A549 (cell line): ENCODE measurements at regions not wholly inside any gene's neighbourhood (a gene's known extent, or its start where the extent isn't known, plus 50 kb on each side); places are given as distances from the start of the nearest gene placed in this dataset.

Experiments used
- ATAC-seq, 2 experiments: fragments of 200-7000 bp in 1 of 2; fragments of >200 bp in 1 of 2; cut with Nextera tagmentation in 1 of 2; cut with Tn5 transposase in 1 of 2; 3 replicates each; pipeline versions ENCODE4 v1.8.0 to v1.9.1; 2018 to 2020; ENCODE audit warnings: mild to moderate bottlenecking in 1 of 2, moderate library complexity in 1 of 2
- CTCF ChIA-PET: fragments of 300-600 bp; sonication (Branson Sonifier 250); formaldehyde crosslinking; extraction: SDS; loops from one replicate; lab custom pipeline; 2021; ENCODE audit warnings: antibody characterized with exemption, inconsistent platforms; lab: Yijun Ruan, JAX
- POLR2A ChIA-PET: fragments of 350-600 bp; formaldehyde crosslinking; extraction: SDS; loops from one replicate; lab custom pipeline; 2021; ENCODE audit warnings: antibody characterized with exemption, inconsistent platforms; lab: Yijun Ruan, JAX
- DNase-seq, 2 experiments: peaks; one replicate each; pipeline versions ENCODE4 v3.0.0 to v3.0.0-alpha.2; 2011 to 2016; ENCODE audit warnings: low read depth in 1 of 2, low spot score in 1 of 2
- FAIRE-seq: peaks from 2 replicates; lab custom pipeline; 2011; peaks lifted over from hg19 to GRCh38; lab: Jason Lieb, UNC
- H3K27ac ChIP-seq, 2 experiments: fragments of >200 bp; sonication (Bioruptor Twin); formaldehyde crosslinking; 3 replicates each; pipeline ENCODE4 v1.5.1; 2016 to 2017
- H3K4me1 ChIP-seq: fragments of >200 bp; sonication (Bioruptor Twin); formaldehyde crosslinking; 3 replicates; pipeline ENCODE4 v1.6.1; 2016
- H3K4me2 ChIP-seq: fragments of >200 bp; sonication (Bioruptor Twin); formaldehyde crosslinking; 3 replicates; pipeline ENCODE4 v1.6.1; 2016
- H3K4me3 ChIP-seq: fragments of >200 bp; sonication (Bioruptor Twin); formaldehyde crosslinking; 3 replicates; pipeline ENCODE4 v1.5.1; 2016
- H3K9me3 ChIP-seq: fragments of >200 bp; sonication (Bioruptor Twin); formaldehyde crosslinking; 3 replicates; pipeline ENCODE4 v1.6.1; 2016
- CBX8 ChIP-seq: fragments of 200-600 bp; sonication (generic); IDR thresholded peaks from 2 replicates; pipeline ENCODE4 v1.6.1; 2016
- CEBPB ChIP-seq, 2 experiments: fragments of >200 bp in 1 of 2; sonication (Bioruptor Twin) in 1 of 2; formaldehyde crosslinking in 1 of 2; IDR thresholded peaks; 2 replicates each; pipeline ENCODE4 v1.6.1; 2012 to 2016
- ESRRA ChIP-seq: fragments of 150-350 bp; IDR thresholded peaks from 2 replicates; pipeline ENCODE4 v1.6.1; 2014; ENCODE audit warnings: mild to moderate bottlenecking, low read length, borderline replicate concordance
- FOSL2 ChIP-seq, 2 experiments: fragments of 450-650 bp in 1 of 2; fragments of >200 bp in 1 of 2; sonication (Bioruptor Twin) in 1 of 2; formaldehyde crosslinking; IDR thresholded peaks; 2 replicates each; pipeline versions ENCODE4 v1.5.0 to v1.6.1; 2016 to 2020; ENCODE audit warnings: mild to moderate bottlenecking in 1 of 2, moderate library complexity in 1 of 2
- HEYL ChIP-seq: fragments of 250-450 bp; sonication (Bioruptor Pico); IDR thresholded peaks from 2 replicates; pipeline ENCODE4 v1.8.0; 2021; ENCODE audit warnings: mild to moderate bottlenecking, moderate library complexity
- HOXB13 ChIP-seq: fragments of 250-450 bp; sonication (Bioruptor Pico); IDR thresholded peaks from 2 replicates; pipeline ENCODE4 v1.5.0; 2020; ENCODE audit warnings: low read depth, mild to moderate bottlenecking, moderate library complexity
- JUN ChIP-seq, 2 experiments: fragments of >200 bp; sonication (Bioruptor Twin); formaldehyde crosslinking; IDR thresholded peaks; 2 replicates in 1 of 2; 3 replicates in 1 of 2; pipeline ENCODE4 v1.6.1; 2016 to 2017
- KDM1A ChIP-seq: fragments of 200-600 bp; sonication (generic); IDR thresholded peaks from 2 replicates; pipeline ENCODE4 v1.6.1; 2016; ENCODE audit warnings: low read depth, mild to moderate bottlenecking
- MAFK ChIP-seq: fragments of 450-650 bp; IDR thresholded peaks from 2 replicates; pipeline ENCODE4 v1.6.1; 2014; ENCODE audit not compliant: partially characterized antibody
- MYC ChIP-seq: IDR thresholded peaks from 2 replicates; pipeline ENCODE4 v1.6.1; 2012; ENCODE audit warnings: mild to moderate bottlenecking, inconsistent platforms, low read length, improper control_type of control experiment, borderline replicate concordance
- RAD21 ChIP-seq, 2 experiments: fragments of >200 bp in 1 of 2; sonication (Bioruptor Twin) in 1 of 2; formaldehyde crosslinking in 1 of 2; IDR thresholded peaks in 1 of 2; conservative IDR thresholded peaks in 1 of 2; 2 replicates in 1 of 2; 3 replicates in 1 of 2; pipeline ENCODE4 v1.6.1; 2012 to 2018; ENCODE audit warnings: inconsistent platforms in 1 of 2
- SMC3 ChIP-seq: fragments of >200 bp; sonication (Bioruptor Twin); formaldehyde crosslinking; IDR thresholded peaks from 3 replicates; pipeline ENCODE4 v1.6.1; 2018; ENCODE audit warnings: inconsistent platforms
- WGBS: methylation state at CpG from one replicate; pipeline ENCODE4 v1.1.6; 2017; ENCODE audit errors: missing lambda C conversion rate; 5-methylcytosine and 5-hydroxymethylcytosine counted together
- TF ChIP-seq, protein P1 (sequence below): fragments of 200-600 bp; sonication (generic); IDR thresholded peaks from 2 replicates; pipeline ENCODE4 v1.6.1; 2016; ENCODE audit warnings: antibody characterized with exemption, mild to moderate bottlenecking, moderate library complexity
- TF ChIP-seq, protein P2 (sequence below): IDR thresholded peaks from 2 replicates; pipeline ENCODE4 v1.6.1; 2012; ENCODE audit warnings: low read depth, borderline replicate concordance

DNA sequence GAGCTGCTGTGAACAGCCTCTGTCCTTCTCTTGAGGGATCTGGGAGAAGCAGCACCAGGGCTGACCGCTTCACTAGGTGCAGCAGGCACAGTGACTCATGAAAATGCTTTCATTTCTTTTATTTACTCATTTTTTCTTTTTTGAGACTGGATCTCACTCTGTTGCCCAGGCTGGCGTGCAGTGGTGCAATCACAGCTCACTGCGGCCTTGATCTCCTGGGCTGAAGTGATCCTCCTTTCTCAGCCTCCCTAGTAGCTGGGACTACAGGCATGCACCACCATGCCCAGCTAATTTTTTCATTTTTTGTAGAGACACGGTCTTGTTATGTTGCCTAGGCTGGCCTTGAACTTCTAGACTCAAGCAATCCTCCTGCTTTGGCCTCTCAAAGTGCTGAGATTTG is 216.8 kb upstream of the EEF2KMT start (continued):
- TF ChIP-seq HOXB13 (CRISPR knock-in tag) (no peak), MAFK (no peak), HEYL (no peak), CEBPB (IDR thresholded peaks at IDR 0.05) (no peak), FOSL2 (IDR thresholded peaks at IDR 0.05) (no peak), FOSL2 (CRISPR knock-in tag; IDR thresholded peaks at IDR 0.05) (no peak)
- TF ChIP-seq, protein P1, sequence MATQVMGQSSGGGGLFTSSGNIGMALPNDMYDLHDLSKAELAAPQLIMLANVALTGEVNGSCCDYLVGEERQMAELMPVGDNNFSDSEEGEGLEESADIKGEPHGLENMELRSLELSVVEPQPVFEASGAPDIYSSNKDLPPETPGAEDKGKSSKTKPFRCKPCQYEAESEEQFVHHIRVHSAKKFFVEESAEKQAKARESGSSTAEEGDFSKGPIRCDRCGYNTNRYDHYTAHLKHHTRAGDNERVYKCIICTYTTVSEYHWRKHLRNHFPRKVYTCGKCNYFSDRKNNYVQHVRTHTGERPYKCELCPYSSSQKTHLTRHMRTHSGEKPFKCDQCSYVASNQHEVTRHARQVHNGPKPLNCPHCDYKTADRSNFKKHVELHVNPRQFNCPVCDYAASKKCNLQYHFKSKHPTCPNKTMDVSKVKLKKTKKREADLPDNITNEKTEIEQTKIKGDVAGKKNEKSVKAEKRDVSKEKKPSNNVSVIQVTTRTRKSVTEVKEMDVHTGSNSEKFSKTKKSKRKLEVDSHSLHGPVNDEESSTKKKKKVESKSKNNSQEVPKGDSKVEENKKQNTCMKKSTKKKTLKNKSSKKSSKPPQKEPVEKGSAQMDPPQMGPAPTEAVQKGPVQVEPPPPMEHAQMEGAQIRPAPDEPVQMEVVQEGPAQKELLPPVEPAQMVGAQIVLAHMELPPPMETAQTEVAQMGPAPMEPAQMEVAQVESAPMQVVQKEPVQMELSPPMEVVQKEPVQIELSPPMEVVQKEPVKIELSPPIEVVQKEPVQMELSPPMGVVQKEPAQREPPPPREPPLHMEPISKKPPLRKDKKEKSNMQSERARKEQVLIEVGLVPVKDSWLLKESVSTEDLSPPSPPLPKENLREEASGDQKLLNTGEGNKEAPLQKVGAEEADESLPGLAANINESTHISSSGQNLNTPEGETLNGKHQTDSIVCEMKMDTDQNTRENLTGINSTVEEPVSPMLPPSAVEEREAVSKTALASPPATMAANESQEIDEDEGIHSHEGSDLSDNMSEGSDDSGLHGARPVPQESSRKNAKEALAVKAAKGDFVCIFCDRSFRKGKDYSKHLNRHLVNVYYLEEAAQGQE = no peak

DNA sequence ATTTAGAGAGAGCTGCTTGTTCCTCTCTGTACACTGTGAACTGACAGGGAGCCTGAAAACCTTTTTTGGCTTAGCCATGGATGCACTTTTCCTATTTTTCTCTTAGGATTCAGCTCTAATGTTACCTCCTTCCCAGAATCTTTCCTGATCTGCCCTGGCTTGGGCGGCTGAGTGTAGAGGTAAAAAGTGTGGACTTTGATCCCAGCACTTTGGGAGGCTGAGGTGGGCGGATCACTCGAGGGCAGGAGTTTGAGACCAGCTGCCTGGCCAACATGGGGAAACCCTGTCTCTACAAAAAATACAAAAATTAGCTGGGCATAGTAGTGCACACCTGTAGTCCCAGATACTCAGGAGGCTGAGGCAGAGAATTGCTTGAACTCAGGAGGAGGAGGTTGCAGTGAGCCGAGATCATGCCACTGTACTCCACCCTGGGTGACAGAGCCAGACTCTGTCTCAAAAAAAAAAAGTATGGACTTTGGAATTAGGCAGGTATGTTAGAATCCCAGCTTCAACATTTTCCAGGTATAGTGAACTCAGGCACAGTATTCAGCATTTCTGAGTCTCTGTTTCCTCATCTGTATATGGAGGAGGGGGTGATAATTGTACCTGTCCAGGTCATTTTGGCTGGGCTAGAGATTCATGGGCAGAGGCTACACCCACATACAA is 212.5 kb upstream of the EEF2KMT start:
- WGBS = 2% methylated on average over 4 of the region's 4 CpGs

DNA sequence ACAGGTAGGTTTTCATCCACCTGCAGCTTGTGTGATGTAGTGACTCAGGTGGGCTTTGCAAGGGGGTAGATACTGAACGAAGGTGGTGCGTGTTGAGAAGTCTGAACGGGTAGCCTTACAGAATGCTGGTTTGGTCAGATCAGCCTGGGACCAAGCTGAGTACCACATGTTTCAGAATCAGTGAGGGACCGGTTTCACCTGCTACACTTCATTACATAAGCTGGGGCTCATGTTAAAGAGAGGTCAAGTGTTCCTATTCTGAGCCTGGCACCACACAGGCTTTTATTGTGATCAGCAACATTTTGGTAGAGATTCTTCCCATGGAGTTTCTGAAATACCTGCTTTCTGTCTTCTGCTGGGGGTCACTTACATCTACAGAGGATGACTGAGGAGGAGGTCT is 207.4 kb upstream of the EEF2KMT start:
- WGBS = 2% methylated on average over 4 of the region's 4 CpGs
- H3K4me1 ChIP-seq = no peaks in the 10 kb centered on the region
- H3K9me3 ChIP-seq = no peaks in the 10 kb centered on the region; the same call in 2 of the 3 replicates
- FAIRE-seq = no peak
- no peak for DNase-seq
- TF ChIP-seq KDM1A (no peak), MYC (no peak), RAD21 (conservative IDR thresholded peaks at IDR 0.05 in 1 of 2, IDR thresholded peaks at IDR 0.05 in 1 of 2) (no peak), JUN (IDR thresholded peaks at IDR 0.05) (no peak), CBX8 (no peak), ESRRA (no peak)
- TF ChIP-seq, protein P2, sequence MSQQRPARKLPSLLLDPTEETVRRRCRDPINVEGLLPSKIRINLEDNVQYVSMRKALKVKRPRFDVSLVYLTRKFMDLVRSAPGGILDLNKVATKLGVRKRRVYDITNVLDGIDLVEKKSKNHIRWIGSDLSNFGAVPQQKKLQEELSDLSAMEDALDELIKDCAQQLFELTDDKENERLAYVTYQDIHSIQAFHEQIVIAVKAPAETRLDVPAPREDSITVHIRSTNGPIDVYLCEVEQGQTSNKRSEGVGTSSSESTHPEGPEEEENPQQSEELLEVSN = no peak
- TF ChIP-seq, all 56 proteins: peak for 0
- Histone ChIP-seq H3K27ac (no peak overlapping the region), H3K4me2 (no peak overlapping the region), H3K4me3 (no peak overlapping the region)
- no peak for ATAC-seq
- CTCF ChIA-PET = no interaction called here
- POLR2A ChIA-PET = no interaction called here

More for the DNA sequence above, 212.5 kb upstream of the EEF2KMT start:
- FAIRE-seq = no peak
- ChIA-PET CTCF (interaction anchor here (1.3 kb wide), 1 partner anchor 8 kb away, joined by 3 read pairs; no protein-coding TSS in a partner anchor), POLR2A (no interaction called here)
- no peak for ATAC-seq
- Histone ChIP-seq H3K4me2 (no peak overlapping the region), H3K27ac (no peak overlapping the region), H3K9me3 (no peaks in the 10 kb centered on the region), H3K4me1 (no peaks in the 10 kb centered on the region), H3K4me3 (no peak overlapping the region)
- DNase-seq = no peak
- TF ChIP-seq, protein P1 = no peak
- TF ChIP-seq SMC3 = no peak
